GM12878 (cell line): ENCODE measurements at regions not wholly inside any gene's neighbourhood (a gene's known extent, or its start where the extent isn't known, plus 50 kb on each side); places are given as distances from the start of the nearest gene placed in this dataset.
"Not testable (repeated sequence)": the region's sequence is repeated elsewhere in the genome, so short reads cannot be mapped to it uniquely, and the experiment has no call there.

ENCODE experiments used
- EZH2 ChIP-seq: IDR thresholded peaks from 2 replicates; pipeline ENCODE4 v1.6.1; 2012; ENCODE audit warnings: low read depth, mild to moderate bottlenecking, control low read depth, inconsistent platforms, low read length, borderline replicate concordance; ENCODE audit not compliant: control insufficient read depth
- JUND ChIP-seq: IDR thresholded peaks from 2 replicates; pipeline ENCODE4 v1.6.1; 2012; ENCODE audit warnings: low read depth, mild to moderate bottlenecking, low read length, improper control_type of control experiment, moderate library complexity
- MEF2A ChIP-seq: IDR thresholded peaks from 2 replicates; pipeline ENCODE4 v1.6.1; 2011; ENCODE audit warnings: low read depth, mild to moderate bottlenecking, low read length, moderate library complexity; ENCODE audit not compliant: insufficient read depth
- MYC ChIP-seq: IDR thresholded peaks from 2 replicates; pipeline ENCODE4 v1.6.1; 2011; ENCODE audit warnings: mild to moderate bottlenecking, low read length, moderate library complexity, inconsistent platforms; ENCODE audit not compliant: insufficient read depth, insufficient replicate concordance, insufficient read length, severe bottlenecking
- PML ChIP-seq: IDR thresholded peaks from 2 replicates; pipeline ENCODE4 v1.6.1; 2012; ENCODE audit warnings: low read length, inconsistent platforms
- POLR2A ChIP-seq: IDR thresholded peaks from 2 replicates; pipeline ENCODE4 v1.6.1; 2011; ENCODE audit warnings: low read depth, mild to moderate bottlenecking, low read length
- RCOR1 ChIP-seq: conservative IDR thresholded peaks from 2 replicates; pipeline ENCODE4 v1.6.1; 2012; ENCODE audit warnings: low read depth, low read length, improper control_type of control experiment
- SIN3A ChIP-seq: IDR thresholded peaks from 2 replicates; pipeline ENCODE4 v1.6.1; 2012; ENCODE audit warnings: low read depth, low read length, improper control_type of control experiment
- TF ChIP-seq, protein P1 (sequence below), 3 experiments: IDR thresholded peaks in 2 of 3; conservative IDR thresholded peaks in 1 of 3; 2 replicates each; pipeline ENCODE4 v1.5.1; 2011; ENCODE audit warnings: low read depth in 3 of 3, low read length in 3 of 3, mild to moderate bottlenecking in 3 of 3, control low read depth in 2 of 3, moderate library complexity in 2 of 3, inconsistent platforms in 1 of 3, mixed read lengths in 1 of 3; ENCODE audit not compliant: control insufficient read depth in 2 of 3, insufficient read depth in 1 of 3; ENCODE audit errors: extremely low read depth in 1 of 3
- TF ChIP-seq, protein P2 (sequence below): IDR thresholded peaks from 2 replicates; pipeline ENCODE4 v1.6.1; 2012; ENCODE audit warnings: mild to moderate bottlenecking, low read depth, low read length

GRCh38 chr5:127197402-127198167, 93.0 kb upstream of the MEGF10 start:
- not testable (repeated sequence) for TF ChIP-seq MEF2A, EZH2, SIN3A, POLR2A, PML, JUND, MYC, RCOR1
- TF ChIP-seq, protein P1, sequence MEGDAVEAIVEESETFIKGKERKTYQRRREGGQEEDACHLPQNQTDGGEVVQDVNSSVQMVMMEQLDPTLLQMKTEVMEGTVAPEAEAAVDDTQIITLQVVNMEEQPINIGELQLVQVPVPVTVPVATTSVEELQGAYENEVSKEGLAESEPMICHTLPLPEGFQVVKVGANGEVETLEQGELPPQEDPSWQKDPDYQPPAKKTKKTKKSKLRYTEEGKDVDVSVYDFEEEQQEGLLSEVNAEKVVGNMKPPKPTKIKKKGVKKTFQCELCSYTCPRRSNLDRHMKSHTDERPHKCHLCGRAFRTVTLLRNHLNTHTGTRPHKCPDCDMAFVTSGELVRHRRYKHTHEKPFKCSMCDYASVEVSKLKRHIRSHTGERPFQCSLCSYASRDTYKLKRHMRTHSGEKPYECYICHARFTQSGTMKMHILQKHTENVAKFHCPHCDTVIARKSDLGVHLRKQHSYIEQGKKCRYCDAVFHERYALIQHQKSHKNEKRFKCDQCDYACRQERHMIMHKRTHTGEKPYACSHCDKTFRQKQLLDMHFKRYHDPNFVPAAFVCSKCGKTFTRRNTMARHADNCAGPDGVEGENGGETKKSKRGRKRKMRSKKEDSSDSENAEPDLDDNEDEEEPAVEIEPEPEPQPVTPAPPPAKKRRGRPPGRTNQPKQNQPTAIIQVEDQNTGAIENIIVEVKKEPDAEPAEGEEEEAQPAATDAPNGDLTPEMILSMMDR (IDR thresholded peaks at IDR 0.05 in 2 of 3, conservative IDR thresholded peaks at IDR 0.05 in 1 of 3; ENCODE audit: control insufficient read depth in 2 of 3, extremely low read depth in 1 of 3, insufficient read depth in 1 of 3, low read depth in 3 of 3, low read length in 3 of 3) = not testable (repeated sequence)
- TF ChIP-seq, protein P2, sequence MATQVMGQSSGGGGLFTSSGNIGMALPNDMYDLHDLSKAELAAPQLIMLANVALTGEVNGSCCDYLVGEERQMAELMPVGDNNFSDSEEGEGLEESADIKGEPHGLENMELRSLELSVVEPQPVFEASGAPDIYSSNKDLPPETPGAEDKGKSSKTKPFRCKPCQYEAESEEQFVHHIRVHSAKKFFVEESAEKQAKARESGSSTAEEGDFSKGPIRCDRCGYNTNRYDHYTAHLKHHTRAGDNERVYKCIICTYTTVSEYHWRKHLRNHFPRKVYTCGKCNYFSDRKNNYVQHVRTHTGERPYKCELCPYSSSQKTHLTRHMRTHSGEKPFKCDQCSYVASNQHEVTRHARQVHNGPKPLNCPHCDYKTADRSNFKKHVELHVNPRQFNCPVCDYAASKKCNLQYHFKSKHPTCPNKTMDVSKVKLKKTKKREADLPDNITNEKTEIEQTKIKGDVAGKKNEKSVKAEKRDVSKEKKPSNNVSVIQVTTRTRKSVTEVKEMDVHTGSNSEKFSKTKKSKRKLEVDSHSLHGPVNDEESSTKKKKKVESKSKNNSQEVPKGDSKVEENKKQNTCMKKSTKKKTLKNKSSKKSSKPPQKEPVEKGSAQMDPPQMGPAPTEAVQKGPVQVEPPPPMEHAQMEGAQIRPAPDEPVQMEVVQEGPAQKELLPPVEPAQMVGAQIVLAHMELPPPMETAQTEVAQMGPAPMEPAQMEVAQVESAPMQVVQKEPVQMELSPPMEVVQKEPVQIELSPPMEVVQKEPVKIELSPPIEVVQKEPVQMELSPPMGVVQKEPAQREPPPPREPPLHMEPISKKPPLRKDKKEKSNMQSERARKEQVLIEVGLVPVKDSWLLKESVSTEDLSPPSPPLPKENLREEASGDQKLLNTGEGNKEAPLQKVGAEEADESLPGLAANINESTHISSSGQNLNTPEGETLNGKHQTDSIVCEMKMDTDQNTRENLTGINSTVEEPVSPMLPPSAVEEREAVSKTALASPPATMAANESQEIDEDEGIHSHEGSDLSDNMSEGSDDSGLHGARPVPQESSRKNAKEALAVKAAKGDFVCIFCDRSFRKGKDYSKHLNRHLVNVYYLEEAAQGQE = not testable (repeated sequence)
